Activated CD4-positive, alpha-beta T cell treated with anti-CD3 and anti-CD28 coated beads, Interleukin-2, amount 10 ng/mL, durations not matched to agents 24 days and 14 days (primary cell): ENCODE measurements at regions not wholly inside any gene's neighbourhood (a gene's known extent, or its start where the extent isn't known, plus 50 kb on each side); places are given as distances from the start of the nearest gene placed in this dataset.
A peak's percentile ranks its signal among the peaks of the same experiment; 100 is the strongest.
"Not testable (repeated sequence)": the region's sequence is repeated elsewhere in the genome, so short reads cannot be mapped to it uniquely, and the experiment has no call there.

Experiments used
- DNase-seq: peaks from one replicate; pipeline ENCODE4 v3.0.0; 2022
- H3K27ac Mint-ChIP-seq: one replicate; pipeline ENCODE4 v1.8.0; 2022; ENCODE audit warnings: mild to moderate bottlenecking, mixed read lengths
- H3K27me3 Mint-ChIP-seq: one replicate; pipeline ENCODE4 v1.8.0; 2022; ENCODE audit warnings: mixed read lengths
- H3K36me3 Mint-ChIP-seq: one replicate; pipeline ENCODE4 v1.8.0; 2022; ENCODE audit warnings: low read depth, mild to moderate bottlenecking, mixed read lengths
- H3K4me1 Mint-ChIP-seq: one replicate; pipeline ENCODE4 v1.8.0; 2021; ENCODE audit warnings: mixed read lengths
- H3K4me3 Mint-ChIP-seq: one replicate; pipeline ENCODE4 v1.8.0; 2022; ENCODE audit warnings: mild to moderate bottlenecking, moderate library complexity, mixed read lengths
- H3K9me3 Mint-ChIP-seq: one replicate; pipeline ENCODE4 v1.8.0; 2021; ENCODE audit warnings: mixed read lengths
- intact Hi-C: fragments of 100-400 bp; cut with micrococcal nuclease; formaldehyde crosslinking; loops from one replicate; pipeline ENCODE4 v1.15.1; 2023

- no peak overlapping the region for H3K4me3 Mint-ChIP-seq
- intact Hi-C loops: no loop called here
- H3K4me1 Mint-ChIP-seq: no peaks in the 10 kb centered on the region
- no peak overlapping the region for H3K27ac Mint-ChIP-seq
- no peaks in the 10 kb centered on the region for H3K9me3 Mint-ChIP-seq
- H3K27me3 Mint-ChIP-seq: no peaks in the 10 kb centered on the region
- DNase-seq: no peak
- H3K36me3 Mint-ChIP-seq: no peaks in the 10 kb centered on the region
Observed at GRCh38 chr15:77904436-77904821, 173.1 kb downstream of the TBC1D2B start.

GRCh38 chr15:77903761-77904435 is 173.6 kb downstream of the TBC1D2B start:
- H3K27me3 Mint-ChIP-seq, intact Hi-C loops, DNase-seq, H3K9me3 Mint-ChIP-seq, H3K4me3 Mint-ChIP-seq, H3K4me1 Mint-ChIP-seq, H3K36me3 Mint-ChIP-seq, H3K27ac Mint-ChIP-seq: not testable (repeated sequence)

- H3K36me3 Mint-ChIP-seq, intact Hi-C loops, H3K4me1 Mint-ChIP-seq, H3K9me3 Mint-ChIP-seq, H3K27me3 Mint-ChIP-seq, H3K4me3 Mint-ChIP-seq, H3K27ac Mint-ChIP-seq: not testable (repeated sequence)
- peak; percentile 74 for DNase-seq
Observed at GRCh38 chr15:77902921-77903760, 174.4 kb downstream of the TBC1D2B start.

GRCh38 chr15:77901921-77902750 is 175.4 kb downstream of the TBC1D2B start:
- Mint-ChIP-seq H3K36me3 (no peaks in the 10 kb centered on the region), H3K27me3 (no peaks in the 10 kb centered on the region), H3K9me3 (no peaks in the 10 kb centered on the region), H3K4me1 (no peaks in the 10 kb centered on the region), H3K27ac (no peak overlapping the region), H3K4me3 (no peak overlapping the region)
- intact Hi-C loops: no loop called here
- no peak for DNase-seq

- no peak for DNase-seq
- Mint-ChIP-seq H3K4me1 (no peaks in the 10 kb centered on the region), H3K9me3 (no peaks in the 10 kb centered on the region), H3K27me3 (no peaks in the 10 kb centered on the region), H3K27ac (no peak overlapping the region), H3K4me3 (no peak overlapping the region), H3K36me3 (no peaks in the 10 kb centered on the region)
- intact Hi-C loops: no loop called here
Observed at GRCh38 chr15:77901251-77901881, 176.1 kb downstream of the TBC1D2B start.

- DNase-seq: peak; percentile 81
- H3K4me3 Mint-ChIP-seq, H3K9me3 Mint-ChIP-seq, H3K36me3 Mint-ChIP-seq, H3K4me1 Mint-ChIP-seq, intact Hi-C loops, H3K27ac Mint-ChIP-seq, H3K27me3 Mint-ChIP-seq: not testable (repeated sequence)
Observed at GRCh38 chr15:77900331-77900963, 177.1 kb downstream of the TBC1D2B start.

GRCh38 chr15:77899776-77900175 is 177.7 kb downstream of the TBC1D2B start:
- H3K4me1 Mint-ChIP-seq, H3K4me3 Mint-ChIP-seq, H3K27ac Mint-ChIP-seq, H3K9me3 Mint-ChIP-seq, intact Hi-C loops, H3K36me3 Mint-ChIP-seq, DNase-seq, H3K27me3 Mint-ChIP-seq: not testable (repeated sequence)

GRCh38 chr15:77898811-77899730 is 178.4 kb downstream of the TBC1D2B start:
- Mint-ChIP-seq H3K36me3 (no peaks in the 10 kb centered on the region), H3K4me3 (no peak overlapping the region), H3K4me1 (no peaks in the 10 kb centered on the region)

GRCh38 chr15:77897896-77898406 is 179.6 kb downstream of the TBC1D2B start:
- intact Hi-C loops: no loop called here
- no peak for DNase-seq
- Mint-ChIP-seq H3K27ac (no peak overlapping the region), H3K36me3 (no peaks in the 10 kb centered on the region), H3K4me3 (no peak overlapping the region), H3K27me3 (no peaks in the 10 kb centered on the region), H3K9me3 (no peaks in the 10 kb centered on the region), H3K4me1 (no peaks in the 10 kb centered on the region)

More at GRCh38 chr15:77898811-77899730, 178.4 kb downstream of the TBC1D2B start:
- intact Hi-C loops: no loop called here
- no peak for DNase-seq
- Mint-ChIP-seq H3K27ac (no peak overlapping the region), H3K27me3 (no peaks in the 10 kb centered on the region), H3K9me3 (no peaks in the 10 kb centered on the region)

- H3K27ac Mint-ChIP-seq, intact Hi-C loops, H3K27me3 Mint-ChIP-seq, DNase-seq, H3K4me1 Mint-ChIP-seq, H3K36me3 Mint-ChIP-seq, H3K4me3 Mint-ChIP-seq, H3K9me3 Mint-ChIP-seq: not testable (repeated sequence)
Observed at GRCh38 chr15:77897113-77897895, 180.2 kb downstream of the TBC1D2B start.

GRCh38 chr15:77896147-77897112 is 181.1 kb downstream of the TBC1D2B start:
- DNase-seq, H3K27me3 Mint-ChIP-seq, H3K27ac Mint-ChIP-seq, H3K4me1 Mint-ChIP-seq, H3K9me3 Mint-ChIP-seq, H3K4me3 Mint-ChIP-seq, H3K36me3 Mint-ChIP-seq, intact Hi-C loops: not testable (repeated sequence)
